Endodermal cell (in vitro differentiated cells): ENCODE measurements at regions not wholly inside any gene's neighbourhood (a gene's known extent, or its start where the extent isn't known, plus 50 kb on each side); places are given as distances from the start of the nearest gene placed in this dataset.
"Not testable (repeated sequence)": the region's sequence is repeated elsewhere in the genome, so short reads cannot be mapped to it uniquely, and the experiment has no call there.

Experiments
- DNase-seq: peaks from one replicate; pipeline ENCODE4 v3.0.0-alpha.2; 2017
- H3K27ac ChIP-seq: 2 replicates; pipeline ENCODE4 v1.5.1; 2013; ENCODE audit warnings: mild to moderate bottlenecking, low read depth, low read length, moderate library complexity
- H3K27me3 ChIP-seq: 2 replicates; pipeline ENCODE4 v1.6.1; 2013; ENCODE audit warnings: mild to moderate bottlenecking, low read length, moderate library complexity; ENCODE audit not compliant: insufficient read depth, control insufficient read depth, poor library complexity, severe bottlenecking
- H3K36me3 ChIP-seq: 2 replicates; pipeline ENCODE4 v1.7.0; 2013; ENCODE audit warnings: mild to moderate bottlenecking, low read length, moderate library complexity; ENCODE audit not compliant: control insufficient read depth, insufficient read depth
- H3K4me1 ChIP-seq: one replicate; pipeline ENCODE4 v1.7.0; 2013; ENCODE audit warnings: low read length; ENCODE audit not compliant: control insufficient read depth, insufficient read depth
- H3K4me3 ChIP-seq: 2 replicates; pipeline ENCODE4 v1.5.1; 2013; ENCODE audit warnings: mild to moderate bottlenecking, low read length, moderate library complexity
- H3K9ac ChIP-seq: 2 replicates; pipeline ENCODE4 v1.6.1; 2013; ENCODE audit warnings: mild to moderate bottlenecking, low read length, moderate library complexity; ENCODE audit not compliant: poor library complexity, severe bottlenecking; ENCODE audit errors: extremely low read depth
- H3K9me3 ChIP-seq: 2 replicates; pipeline ENCODE4 v1.6.1; 2013; ENCODE audit warnings: mild to moderate bottlenecking, low read length, moderate library complexity; ENCODE audit not compliant: control insufficient read depth
- H3K27ac Mint-ChIP-seq: 2 replicates; pipeline ENCODE4 v1.8.0; 2020; ENCODE audit warnings: mixed read lengths
- H3K27me3 Mint-ChIP-seq: 2 replicates; pipeline ENCODE4 v1.8.0; 2021; ENCODE audit warnings: mild to moderate bottlenecking, mixed read lengths; ENCODE audit not compliant: insufficient read depth
- H3K36me3 Mint-ChIP-seq: 2 replicates; pipeline ENCODE4 v1.8.0; 2020; ENCODE audit warnings: low read depth, mixed read lengths
- H3K4me1 Mint-ChIP-seq: 2 replicates; pipeline ENCODE4 v1.8.0; 2020; ENCODE audit warnings: mixed read lengths
- H3K4me3 Mint-ChIP-seq: 2 replicates; pipeline ENCODE4 v1.8.0; 2020; ENCODE audit warnings: mild to moderate bottlenecking, moderate library complexity, mixed read lengths
- H3K9me3 Mint-ChIP-seq: 2 replicates; pipeline ENCODE4 v1.8.0; 2020; ENCODE audit warnings: mild to moderate bottlenecking, mixed read lengths
- CTCF ChIP-seq: fragments of 200-600 bp; sonication (generic); conservative IDR thresholded peaks from 2 replicates; pipeline ENCODE4 v1.5.0; 2021; ENCODE audit warnings: antibody characterized with exemption, mild to moderate bottlenecking
- WGBS, 2 experiments: methylation state at CpG; one replicate each; pipeline versions ENCODE4 v1.1.5 to v1.1.7; 2013; ENCODE audit warnings: missing lambda C conversion rate in 2 of 2, mixed read lengths in 1 of 2; ENCODE audit not compliant: insufficient coverage in 1 of 2, insufficient read length in 1 of 2; 5-methylcytosine and 5-hydroxymethylcytosine counted together

- Histone ChIP-seq H3K4me3 (no peak overlapping the region), H3K9ac (no peak overlapping the region), H3K36me3 (no peaks in the 10 kb centered on the region), H3K9me3 (peaks cover 14% of the 10 kb centered on the region), H3K27ac (no peak overlapping the region), H3K27me3 (no peaks in the 10 kb centered on the region), H3K4me1 (no peaks in the 10 kb centered on the region)
- H3K27ac Mint-ChIP-seq = no peak overlapping the region
- H3K4me3 Mint-ChIP-seq = no peak overlapping the region
- no peak for TF ChIP-seq CTCF
- peaks cover 8% of the 10 kb centered on the region for H3K9me3 Mint-ChIP-seq
- no peak for DNase-seq
- H3K36me3 Mint-ChIP-seq = no peaks in the 10 kb centered on the region
- H3K4me1 Mint-ChIP-seq = no peaks in the 10 kb centered on the region
- H3K27me3 Mint-ChIP-seq = no peaks in the 10 kb centered on the region
Measured at GRCh38 chr10:36526033-36526432, 599.4 kb upstream of the ANKRD30A start.

- H3K9ac ChIP-seq, H3K4me3 Mint-ChIP-seq, H3K4me3 ChIP-seq, H3K9me3 Mint-ChIP-seq, H3K27ac Mint-ChIP-seq, H3K9me3 ChIP-seq, DNase-seq, H3K36me3 ChIP-seq, H3K27me3 ChIP-seq, H3K36me3 Mint-ChIP-seq, H3K4me1 Mint-ChIP-seq, H3K27ac ChIP-seq, H3K27me3 Mint-ChIP-seq, H3K4me1 ChIP-seq: not testable (repeated sequence)
- 96% methylated on average over 21 of the region's 21 CpGs; no CpG with 5 or more reads in 1 of the 2 experiments for WGBS, 2 experiments
Measured at GRCh38 chr10:36524126-36524525, 601.3 kb upstream of the ANKRD30A start.

DNA sequence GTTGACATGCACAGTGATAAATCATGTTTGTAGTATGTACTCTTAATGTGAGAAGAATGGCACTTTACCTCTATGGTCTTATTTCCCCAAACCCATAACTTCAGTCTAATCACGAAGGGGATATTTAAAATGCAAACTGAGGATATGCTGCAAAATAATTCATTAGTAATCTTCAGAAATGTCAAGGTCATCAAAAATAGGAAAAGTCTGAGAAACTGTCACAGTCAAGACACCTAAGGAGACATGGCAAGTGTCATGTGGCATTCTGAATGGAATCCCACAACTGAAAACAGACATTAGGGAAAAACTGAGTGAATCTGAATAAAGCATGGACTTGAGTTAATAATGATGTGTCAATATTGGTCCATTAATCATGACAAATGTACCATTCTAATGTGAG lies 605.5 kb upstream of the ANKRD30A start:
- H3K9me3 ChIP-seq = peaks cover 9% of the 10 kb centered on the region
- no peaks in the 10 kb centered on the region for H3K4me1 ChIP-seq
- Mint-ChIP-seq H3K9me3 (peaks cover 10% of the 10 kb centered on the region), H3K27me3 (no peaks in the 10 kb centered on the region), H3K36me3 (no peaks in the 10 kb centered on the region), H3K4me1 (no peaks in the 10 kb centered on the region), H3K27ac (no peak overlapping the region), H3K4me3 (no peak overlapping the region)
- no peak overlapping the region for H3K27ac ChIP-seq
- no peak for DNase-seq
- no peak overlapping the region for H3K9ac ChIP-seq
- H3K27me3 ChIP-seq = no peaks in the 10 kb centered on the region
- no peak for TF ChIP-seq CTCF
- H3K4me3 ChIP-seq = no peak overlapping the region
- H3K36me3 ChIP-seq = no peaks in the 10 kb centered on the region
- 92% methylated on average over 1 of the region's 1 CpG; no CpG with 5 or more reads in 1 of the 2 experiments for WGBS, 2 experiments

GRCh38 chr10:36516281-36516680 lies 609.1 kb upstream of the ANKRD30A start:
- no peak overlapping the region for H3K27ac Mint-ChIP-seq
- no peak overlapping the region for H3K4me3 Mint-ChIP-seq
- H3K27me3 Mint-ChIP-seq = no peaks in the 10 kb centered on the region
- H3K27ac ChIP-seq = no peak overlapping the region
- H3K4me1 ChIP-seq = no peaks in the 10 kb centered on the region
- peaks cover 10% of the 10 kb centered on the region for H3K9me3 Mint-ChIP-seq
- H3K4me1 Mint-ChIP-seq = no peaks in the 10 kb centered on the region
- DNase-seq = no peak
- H3K9me3 ChIP-seq = peaks cover 9% of the 10 kb centered on the region
- H3K9ac ChIP-seq = no peak overlapping the region
- no peak overlapping the region for H3K4me3 ChIP-seq
- TF ChIP-seq CTCF = no peak
- no peaks in the 10 kb centered on the region for H3K36me3 ChIP-seq
- no peaks in the 10 kb centered on the region for H3K27me3 ChIP-seq
- H3K36me3 Mint-ChIP-seq = no peaks in the 10 kb centered on the region
